Stimulated activated CD4-positive, alpha-beta T cell treated with anti-CD3 and anti-CD28 coated beads, TNF-alpha, amount 100 ng/mL, for 24 hours (primary cell): ENCODE measurements at regions not wholly inside any gene's neighbourhood (a gene's known extent, or its start where the extent isn't known, plus 50 kb on each side); places are given as distances from the start of the nearest gene placed in this dataset.
"Not testable (repeated sequence)": the region's sequence is repeated elsewhere in the genome, so short reads cannot be mapped to it uniquely, and the experiment has no call there.

Experiments
- DNase-seq, 3 experiments: peaks; one replicate each; pipeline ENCODE4 v3.0.0-alpha.2; 2020; ENCODE audit warnings: low read depth in 3 of 3

DNA sequence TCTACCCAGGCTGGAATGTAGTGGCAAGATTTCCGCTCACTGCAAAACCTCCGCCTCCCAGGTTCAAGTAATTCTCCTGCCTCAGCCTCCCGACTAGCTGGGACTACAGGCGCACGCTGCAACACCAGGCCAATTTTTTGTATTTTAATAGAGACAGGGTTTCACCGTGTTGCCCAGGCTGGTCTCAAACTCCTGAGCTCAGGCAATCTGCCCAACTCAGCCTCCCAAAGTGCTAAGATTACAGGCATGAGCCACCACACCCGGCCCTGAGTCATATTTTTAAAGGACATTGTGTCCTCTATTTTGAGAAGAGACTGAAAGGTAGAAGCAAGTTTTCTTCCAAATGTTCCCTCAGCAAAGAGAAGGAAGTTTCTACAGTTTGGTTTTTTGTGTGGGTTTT, 227.1 kb downstream of the KCTD12 start:
- not testable (repeated sequence) for DNase-seq

DNA sequence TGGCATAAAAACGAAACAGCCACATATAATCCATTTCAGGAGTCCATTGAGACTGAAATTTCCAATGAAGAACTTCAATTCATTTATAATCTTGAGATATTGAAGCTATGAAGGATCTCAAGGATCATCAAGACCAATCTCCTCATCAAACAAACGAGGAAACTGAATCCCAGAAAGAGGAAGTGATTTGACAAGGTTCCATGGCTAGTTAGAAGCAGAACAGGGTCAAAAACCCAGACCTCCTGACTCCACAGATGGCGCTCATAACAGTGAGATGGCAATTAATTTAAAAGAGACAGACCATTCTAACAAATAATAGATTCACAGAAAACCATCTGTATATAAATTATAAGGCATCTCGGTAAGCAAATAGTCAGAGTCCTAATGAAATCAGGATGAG, 229.7 kb downstream of the KCTD12 start:
- DNase-seq: no peak

DNA sequence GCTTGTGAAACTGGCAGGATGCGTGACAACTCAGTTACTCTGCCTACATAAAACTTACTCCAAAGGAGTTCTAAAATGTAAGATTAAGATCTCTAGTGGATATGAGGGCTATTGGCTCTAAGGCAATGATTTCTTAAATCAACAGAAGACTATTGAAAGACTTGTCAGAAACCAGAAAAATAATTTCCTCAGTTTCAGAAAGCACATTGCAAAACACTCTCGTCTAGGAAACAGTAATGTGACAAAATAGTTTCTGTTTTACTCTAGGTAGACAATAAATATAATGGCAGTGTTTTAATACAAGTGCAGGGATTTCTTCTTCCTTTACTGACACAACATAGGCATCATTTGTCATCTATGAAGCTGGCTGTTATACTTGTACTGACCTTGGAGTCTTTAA, 230.1 kb downstream of the KCTD12 start:
- DNase-seq: no peak

DNA sequence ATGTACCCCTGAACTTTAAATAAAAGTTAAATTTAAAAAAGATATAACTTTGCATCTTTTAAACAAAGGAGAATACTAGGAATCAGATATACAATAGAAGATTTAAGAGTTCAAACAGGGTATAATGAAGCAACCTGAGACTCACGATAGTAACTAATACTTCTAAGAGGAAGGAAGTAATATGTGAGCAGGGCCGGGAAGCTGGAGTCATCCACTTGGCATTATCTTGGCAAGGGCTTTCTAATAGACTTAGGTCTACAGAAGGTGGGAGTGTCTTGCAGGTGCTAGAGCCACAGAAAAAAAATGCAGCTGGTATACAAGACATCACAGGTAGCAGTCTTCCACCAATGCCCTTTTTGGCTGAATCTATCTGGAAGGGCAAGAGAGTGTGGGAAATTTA, 231.9 kb downstream of the KCTD12 start:
- no peak for DNase-seq

DNA sequence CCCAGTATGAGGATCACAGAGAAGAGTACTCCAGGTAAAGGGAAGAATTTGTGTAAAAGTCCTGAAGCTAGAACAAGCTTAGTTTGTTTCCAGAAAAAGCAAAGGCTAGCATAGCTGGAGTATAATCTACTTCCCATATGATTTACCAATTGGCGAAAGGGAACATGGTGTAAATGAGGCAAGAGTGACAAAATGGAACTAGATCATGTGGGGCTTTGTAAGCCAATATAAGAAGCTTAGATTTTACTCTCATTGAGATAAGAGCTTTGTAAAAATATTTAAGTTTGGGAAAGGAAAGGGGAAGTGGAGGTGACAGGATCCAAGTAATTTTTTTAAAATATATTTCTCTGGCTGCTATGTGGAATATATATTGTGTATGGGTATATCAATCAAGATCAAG, 234.9 kb downstream of the KCTD12 start:
- no peak for DNase-seq

DNA sequence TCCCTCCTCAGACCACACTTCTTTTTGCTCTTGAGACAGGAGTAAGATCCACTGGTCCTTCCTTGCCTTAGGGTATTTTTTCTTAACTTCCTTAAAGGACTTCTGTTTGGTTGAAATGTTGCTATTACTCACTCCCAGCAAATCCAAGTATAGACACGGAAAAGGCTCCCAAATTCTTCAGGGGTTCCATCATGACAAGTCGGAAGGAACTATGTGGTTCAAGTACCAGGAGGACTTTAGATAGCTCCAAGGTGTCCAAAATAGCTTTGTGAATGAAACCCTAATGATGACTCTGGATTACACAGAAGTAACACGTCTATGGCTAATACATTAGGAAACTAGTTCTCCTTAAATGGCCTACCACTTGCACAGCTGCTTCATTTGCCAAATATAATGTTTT, 238.7 kb downstream of the KCTD12 start:
- DNase-seq: no peak

DNA sequence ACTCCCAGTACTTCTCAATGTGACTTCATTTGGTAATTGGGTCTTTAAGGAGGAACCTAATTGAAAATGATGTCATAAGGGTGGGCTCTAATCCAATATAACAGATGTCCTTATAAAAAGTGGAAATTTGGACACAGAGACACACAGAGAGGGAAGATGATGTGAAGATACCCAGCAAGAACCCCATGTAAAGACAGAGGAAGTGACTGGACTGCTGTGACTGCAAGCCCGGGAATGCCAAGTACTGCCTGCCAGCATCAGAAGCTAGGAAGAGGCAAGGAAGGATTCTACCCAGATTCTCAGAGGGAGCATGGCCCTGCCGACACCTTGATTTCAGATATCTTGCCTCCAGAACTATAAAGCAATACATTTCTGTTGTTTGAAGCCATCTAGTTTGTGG, 239.3 kb downstream of the KCTD12 start:
- DNase-seq: no peak

DNA sequence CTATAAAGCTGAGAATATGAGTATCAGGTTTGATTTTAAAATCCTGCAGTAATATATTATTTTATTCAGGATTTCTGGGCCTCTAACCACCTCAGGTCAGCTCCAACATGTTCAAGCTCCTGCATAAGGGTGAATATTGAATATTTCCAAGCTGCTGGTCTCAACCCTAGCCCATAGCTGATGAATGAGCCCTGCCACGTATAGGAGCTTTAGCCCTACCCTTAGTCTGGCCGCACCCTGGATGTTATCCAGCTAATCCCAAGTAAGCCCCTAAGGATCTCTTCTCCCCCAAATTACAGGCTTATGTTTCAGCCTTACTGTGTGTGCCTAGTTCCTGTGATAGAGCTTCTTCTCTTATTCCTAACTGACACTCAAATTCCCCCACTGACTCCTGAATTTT, 240.6 kb downstream of the KCTD12 start:
- DNase-seq: no peak

DNA sequence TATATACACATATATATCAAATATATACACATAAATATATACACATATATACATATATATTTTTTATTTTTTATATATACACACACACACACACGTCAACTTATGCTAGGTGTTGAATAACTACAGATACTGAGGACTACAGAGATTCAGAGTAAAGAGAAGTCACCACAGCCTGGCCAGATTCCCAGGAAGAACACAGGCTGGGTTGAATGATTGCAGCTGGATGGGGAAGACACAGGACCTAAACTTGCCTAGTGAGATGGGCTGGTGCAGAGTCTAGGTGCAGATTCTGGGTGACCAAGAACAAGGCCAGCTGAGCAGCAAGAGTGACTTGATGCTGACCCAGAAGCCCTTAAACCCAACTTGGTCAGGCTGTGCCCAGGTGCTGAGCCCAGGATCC, 241.3 kb downstream of the KCTD12 start:
- DNase-seq: no peak

DNA sequence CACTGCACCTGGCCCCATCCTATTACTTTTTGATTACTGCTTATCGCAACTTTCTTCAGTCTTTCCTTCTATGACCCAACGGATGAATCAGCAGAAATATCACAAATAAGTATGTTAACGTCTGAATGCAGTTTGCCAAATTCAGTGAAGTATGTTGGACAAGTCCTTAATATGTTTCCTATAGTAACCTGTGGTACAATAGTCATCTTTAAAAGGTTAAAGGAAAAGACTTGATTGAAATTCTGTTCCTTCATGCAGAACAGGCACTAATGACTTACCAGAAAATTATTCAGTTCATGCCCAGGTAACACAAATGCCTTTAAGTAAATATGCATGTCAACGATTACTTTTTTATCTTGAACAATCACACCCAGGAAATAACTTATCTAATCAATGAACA, 242.6 kb downstream of the KCTD12 start:
- no peak for DNase-seq

DNA sequence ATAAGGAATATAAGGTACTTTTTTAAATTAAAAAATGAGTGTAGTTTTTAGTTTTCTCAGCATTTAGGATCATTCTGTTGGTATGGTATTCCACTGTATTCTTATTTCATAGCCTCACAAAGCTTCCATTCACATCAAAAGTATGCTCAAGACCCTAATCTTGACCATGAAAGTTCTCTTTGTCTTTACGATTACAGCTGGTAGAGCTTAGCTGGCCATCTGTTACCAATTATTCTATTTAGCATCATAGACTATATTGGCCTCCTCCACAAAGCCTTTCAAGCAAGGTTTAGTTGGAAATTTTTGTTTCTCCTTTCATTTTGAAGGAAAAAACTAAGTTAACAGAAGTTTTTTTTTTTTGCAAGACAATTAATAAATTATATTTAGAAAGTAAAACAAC, 245.1 kb downstream of the KCTD12 start:
- no peak for DNase-seq

DNA sequence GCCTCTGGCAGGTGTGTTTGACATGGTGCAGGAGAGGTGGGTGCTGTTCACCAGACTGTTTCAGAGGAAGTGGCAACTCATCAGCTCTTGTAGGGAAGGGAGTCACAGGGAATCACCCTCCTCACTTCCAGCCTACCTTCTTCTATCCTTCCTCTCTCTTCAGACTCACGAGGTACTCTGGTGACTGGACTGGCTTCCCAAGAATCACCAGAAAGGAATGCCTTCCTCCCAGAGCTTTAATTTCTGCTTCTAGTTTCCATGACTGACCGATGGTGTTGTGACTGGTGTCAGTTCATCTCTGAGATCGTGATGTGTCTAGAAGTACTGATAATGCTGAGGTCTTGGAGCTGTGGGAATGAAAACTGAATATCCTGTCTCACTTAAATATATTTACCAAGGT, 247.3 kb downstream of the KCTD12 start:
- no peak for DNase-seq

DNA sequence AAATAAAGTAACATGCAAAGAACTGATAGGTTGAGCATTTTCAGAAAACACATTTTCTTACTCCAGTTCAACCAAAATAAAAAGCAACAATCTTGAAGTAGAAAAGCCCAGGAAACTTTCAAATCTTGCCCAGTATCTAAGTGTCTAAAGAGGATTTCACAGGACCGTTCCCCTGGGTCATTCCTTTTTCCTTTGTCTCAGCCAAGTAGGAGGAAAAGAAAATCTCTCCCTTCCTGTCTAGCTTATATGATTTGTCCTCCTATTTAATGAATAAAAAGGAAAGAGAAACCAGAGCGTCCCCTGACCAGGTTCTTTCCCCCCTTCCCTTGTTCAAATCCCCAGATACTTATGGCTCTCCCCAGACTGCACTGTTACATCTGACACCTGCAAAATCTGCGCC, 248.0 kb downstream of the KCTD12 start:
- no peak for DNase-seq

DNA sequence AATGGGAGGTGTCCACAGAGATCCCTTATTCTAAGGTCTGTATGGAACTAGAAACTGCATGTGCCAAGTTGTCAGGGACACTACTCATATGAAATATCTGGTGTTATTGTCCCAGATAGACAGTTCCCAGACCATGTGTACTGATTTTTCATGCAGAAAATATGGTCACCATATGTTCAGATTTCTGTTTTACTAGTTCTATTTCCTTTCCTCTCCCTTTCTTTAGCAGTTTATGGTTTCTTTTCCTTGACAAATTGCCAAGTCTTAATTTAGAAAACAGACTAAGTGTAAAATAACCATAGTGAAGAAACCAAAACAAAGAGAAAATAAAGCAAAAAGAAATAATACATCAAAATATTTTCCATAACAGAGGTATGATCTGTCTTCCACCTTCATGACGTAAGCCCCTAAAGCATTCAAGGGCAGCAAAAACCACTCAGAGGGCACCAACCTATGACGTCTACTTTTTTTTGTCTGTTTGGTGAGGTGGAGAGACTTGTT, 248.5 kb downstream of the KCTD12 start:
- no peak for DNase-seq

DNA sequence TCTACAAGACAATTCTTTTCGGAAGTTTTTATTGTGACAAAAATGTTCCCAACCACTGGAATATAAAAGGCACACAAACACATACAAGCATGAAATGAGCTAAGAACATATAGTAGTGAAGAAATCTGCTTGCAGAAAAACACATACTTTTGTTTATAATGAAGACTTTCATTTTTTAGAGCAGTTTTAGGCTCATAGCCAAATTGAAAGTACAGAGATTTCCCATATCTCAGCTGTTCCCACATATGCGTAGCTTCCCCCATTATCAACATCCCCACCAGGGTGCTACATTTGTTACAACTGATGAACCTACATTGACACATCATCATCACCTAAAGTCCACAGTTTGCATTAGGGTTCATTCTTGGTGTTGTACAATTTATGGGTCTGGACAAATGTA, 249.4 kb downstream of the KCTD12 start:
- no peak for DNase-seq

DNA sequence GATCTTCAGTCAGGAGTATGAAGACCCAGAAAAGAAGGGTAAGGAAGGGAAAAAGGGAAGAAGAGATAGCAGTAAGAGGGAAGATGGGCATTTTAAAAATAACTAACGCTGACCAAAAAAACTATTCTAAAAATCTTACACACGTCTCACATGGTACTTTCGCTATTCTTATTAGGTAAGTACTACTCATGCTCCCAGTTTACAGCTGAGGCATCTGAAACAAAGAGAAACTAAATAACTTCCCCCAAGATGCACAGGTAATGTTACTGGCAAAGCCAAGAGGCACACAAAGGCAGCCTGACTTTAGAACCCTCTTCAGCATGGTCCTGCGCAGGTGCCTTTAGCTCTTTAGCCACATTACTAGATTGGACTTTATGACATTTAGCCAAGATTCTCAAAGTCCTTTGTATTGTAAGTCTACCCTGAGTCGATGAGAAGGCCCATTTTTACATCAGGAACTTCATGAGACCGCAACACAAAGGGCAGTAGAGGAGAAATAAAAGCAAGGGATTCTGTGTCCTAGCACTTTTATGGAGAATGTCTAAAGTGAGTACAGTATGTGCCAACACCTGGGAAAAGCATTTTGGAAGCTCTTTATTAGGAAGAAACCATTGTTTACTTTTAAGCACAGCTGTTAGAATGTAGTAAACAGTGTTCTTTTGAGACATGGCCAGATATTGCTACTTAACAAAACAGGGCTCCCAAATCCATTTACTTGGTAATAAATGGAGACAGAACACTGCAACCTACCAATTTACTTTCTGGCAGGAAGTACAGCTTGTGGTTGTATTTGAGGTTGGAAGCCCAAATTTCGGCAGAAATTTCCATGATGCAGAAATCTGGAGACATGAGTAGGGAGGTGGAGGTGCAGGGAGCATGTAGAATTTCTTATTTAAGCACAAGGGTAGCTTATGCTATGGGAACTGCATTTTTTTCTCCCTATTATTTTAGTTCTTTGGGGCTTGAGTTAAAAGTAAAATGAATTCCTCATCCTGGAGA, 250.7 kb downstream of the KCTD12 start:
- DNase-seq: no peak

DNA sequence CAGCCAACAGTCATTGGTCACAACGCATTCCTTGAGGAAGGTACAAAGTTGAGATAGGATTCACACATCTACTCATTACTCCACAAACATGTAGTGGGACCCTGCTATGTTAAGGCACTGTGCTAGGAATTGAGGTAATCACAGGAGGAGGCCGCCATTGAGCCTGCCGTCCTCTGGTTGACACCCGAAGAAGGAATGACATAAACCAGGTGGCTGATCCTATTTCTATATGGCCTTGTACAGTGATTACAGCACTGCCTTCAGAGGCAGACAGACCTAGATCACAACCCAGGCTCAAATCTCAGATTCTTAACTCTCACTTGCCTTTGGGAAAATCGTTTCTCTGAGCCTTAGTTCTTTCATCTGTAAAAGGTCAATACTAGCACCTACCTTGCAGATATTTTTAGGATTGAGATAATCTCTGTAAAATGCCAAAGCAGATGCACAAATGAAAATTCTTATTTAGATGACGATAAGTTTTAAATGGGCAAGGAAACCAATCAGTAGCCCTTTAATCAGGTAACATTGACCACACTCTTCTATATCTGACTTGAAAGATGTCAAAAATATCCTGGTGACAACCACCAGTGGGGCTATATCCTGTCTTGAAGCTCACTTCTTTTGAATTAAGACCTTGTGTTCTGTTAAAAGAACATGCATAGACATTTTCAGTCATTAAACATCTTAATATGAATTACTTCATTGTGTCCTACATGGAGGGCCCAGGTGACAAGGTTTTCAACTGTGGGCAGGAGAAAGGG, 251.6 kb downstream of the KCTD12 start:
- no peak for DNase-seq

DNA sequence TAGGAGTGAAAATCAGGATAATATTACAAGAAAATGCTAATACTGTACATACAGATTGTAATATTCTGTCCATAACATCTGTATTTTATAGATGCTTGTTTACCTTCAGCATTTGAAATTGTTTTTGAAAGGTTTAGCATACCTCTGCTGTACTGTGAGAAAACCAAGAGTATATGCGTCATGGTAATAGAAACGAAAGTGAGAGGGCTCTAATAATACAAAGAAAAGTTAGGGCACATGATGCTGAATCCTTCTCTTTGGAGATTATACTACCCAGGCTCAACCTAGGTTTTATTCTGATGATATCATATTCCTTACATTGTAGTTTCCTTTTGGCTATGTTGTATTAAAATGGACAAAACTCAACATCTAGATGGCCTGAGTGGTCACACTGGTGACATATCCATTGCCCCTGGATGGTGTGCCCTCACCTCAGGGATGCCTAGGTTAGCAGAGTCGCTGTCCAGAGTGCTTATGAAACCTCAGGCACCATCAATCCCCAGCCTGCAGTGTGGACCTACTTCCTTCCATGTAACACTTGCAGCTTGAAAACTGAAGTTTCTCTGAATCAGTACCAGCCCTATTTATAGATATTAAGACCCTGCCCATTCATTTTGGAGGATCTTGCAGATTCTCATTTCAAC, 253.7 kb downstream of the KCTD12 start:
- DNase-seq: no peak

DNA sequence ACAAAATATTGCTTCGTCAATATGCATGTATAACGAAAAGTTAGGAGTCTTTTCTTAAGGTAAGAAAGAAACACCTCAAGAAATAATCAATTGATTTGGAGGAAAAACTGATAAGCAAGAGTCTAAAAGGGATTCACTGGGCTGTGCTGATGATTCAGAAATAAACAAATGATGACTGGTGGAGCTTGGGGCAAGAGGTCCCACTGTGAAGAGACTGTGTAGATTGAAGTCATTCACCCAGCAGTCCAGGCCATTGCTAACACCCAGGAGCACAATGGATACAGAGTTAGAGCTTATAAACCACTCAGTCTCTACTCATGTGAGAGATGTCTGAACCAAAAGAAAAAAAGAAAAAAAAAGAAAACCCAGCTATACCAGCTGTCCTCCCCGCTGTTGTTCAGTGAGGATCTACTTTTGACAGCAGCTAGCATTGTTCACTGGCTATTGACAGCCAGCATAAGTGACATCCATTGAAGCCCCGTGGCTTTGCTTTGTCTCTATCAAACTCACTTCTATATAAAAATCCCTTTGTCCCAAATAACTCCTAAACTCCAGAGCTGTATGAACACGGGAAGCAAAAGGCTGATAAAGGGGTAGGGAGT, 255.5 kb downstream of the KCTD12 start:
- DNase-seq: no peak

DNA sequence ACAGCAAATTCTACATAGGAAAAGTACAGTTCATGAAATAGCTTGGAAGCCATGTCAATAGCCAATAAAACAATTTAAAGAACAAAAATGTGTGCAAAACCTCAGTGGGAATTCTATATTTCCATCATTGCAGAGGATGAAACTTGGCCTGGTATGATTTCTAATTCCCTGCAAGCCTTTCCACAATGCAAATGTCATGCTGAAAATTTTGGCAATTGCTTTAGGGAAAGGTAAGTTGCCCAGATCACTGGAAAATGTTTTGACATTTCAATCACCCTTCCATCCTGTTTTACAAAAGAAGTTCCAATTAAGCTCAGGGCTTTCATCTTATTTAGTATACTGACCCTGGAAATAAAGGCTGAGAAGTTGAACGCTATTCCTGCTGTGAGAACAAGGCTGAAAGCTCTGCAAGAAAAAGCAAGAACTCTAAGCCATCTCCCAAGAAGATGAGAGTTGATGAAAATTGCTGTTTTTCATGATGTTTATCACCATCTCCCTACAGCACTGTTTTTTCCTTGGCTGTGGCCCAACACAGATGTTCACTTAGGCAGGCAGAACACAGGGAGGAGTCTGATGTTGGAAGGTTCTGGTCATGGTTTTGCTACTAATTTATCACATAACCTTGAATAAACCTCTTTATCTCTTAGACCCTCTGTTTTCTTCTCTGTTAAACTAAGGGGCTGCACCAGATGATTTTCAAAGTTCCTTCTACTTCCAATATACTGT, 263.7 kb downstream of the KCTD12 start:
- DNase-seq: no peak

DNA sequence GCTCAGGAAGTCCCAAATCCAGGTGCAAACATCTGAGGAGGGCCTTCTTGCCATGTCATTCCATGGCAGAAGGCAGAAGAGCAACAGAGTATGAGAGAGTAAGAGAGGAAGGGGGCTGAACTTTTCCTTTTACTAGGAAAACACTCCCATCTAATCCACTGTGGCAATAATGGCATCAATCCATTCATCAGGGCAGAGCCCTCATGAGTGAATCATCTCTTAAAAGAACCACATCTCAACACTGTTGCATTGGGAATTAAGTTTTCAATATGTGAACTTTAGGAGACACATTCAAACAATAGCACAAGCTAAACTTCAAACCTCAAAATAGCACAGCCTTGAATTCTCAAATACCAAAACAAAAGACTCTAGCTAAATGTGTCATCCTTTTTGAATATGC, 264.5 kb downstream of the KCTD12 start:
- no peak for DNase-seq
